BLaER1 (cell line): ENCODE measurements at regions not wholly inside any gene's neighbourhood (a gene's known extent, or its start where the extent isn't known, plus 50 kb on each side); places are given as distances from the start of the nearest gene placed in this dataset.

Experiments used
- H3K27ac ChIP-seq: shearing (Covaris generic); formaldehyde crosslinking; 2 replicates; pipeline ENCODE4 v1.8.1; 2022
- H3K27me3 ChIP-seq: shearing (Covaris generic); formaldehyde crosslinking; 2 replicates; pipeline ENCODE4 v1.8.1; 2022
- H3K36me3 ChIP-seq: shearing (Covaris generic); formaldehyde crosslinking; 2 replicates; pipeline ENCODE4 v1.8.1; 2022
- H3K4me1 ChIP-seq: shearing (Covaris generic); formaldehyde crosslinking; 2 replicates; pipeline ENCODE4 v1.8.1; 2022
- H3K4me2 ChIP-seq: shearing (Covaris generic); formaldehyde crosslinking; 2 replicates; pipeline ENCODE4 v1.8.1; 2022
- H3K4me3 ChIP-seq: shearing (Covaris generic); formaldehyde crosslinking; 2 replicates; pipeline ENCODE4 v1.8.1; 2022
- H3K9ac ChIP-seq: shearing (Covaris generic); formaldehyde crosslinking; 2 replicates; pipeline ENCODE4 v1.8.1; 2022
- H3K9me3 ChIP-seq: shearing (Covaris generic); formaldehyde crosslinking; 2 replicates; pipeline ENCODE4 v1.8.1; 2022
- H4K20me1 ChIP-seq: shearing (Covaris generic); formaldehyde crosslinking; 2 replicates; pipeline ENCODE4 v1.8.1; 2022
- Cebpa-rat ChIP-seq: shearing (Covaris generic); IDR thresholded peaks from 2 replicates; pipeline ENCODE4 v1.8.1; 2022

- Histone ChIP-seq H3K4me3 (no peak overlapping the region), H3K9me3 (no peaks in the 10 kb centered on the region), H3K36me3 (no peaks in the 10 kb centered on the region), H4K20me1 (peaks cover 25% of the 10 kb centered on the region; the same call in 1 of the 2 replicates), H3K4me1 (0 out of 2 replicates have a peak, but pooled peaks cover 6% of the 10 kb centered on the region), H3K27ac (no peak overlapping the region), H3K9ac (no peak overlapping the region), H3K27me3 (peaks cover 63% of the 10 kb centered on the region), H3K4me2 (no peak overlapping the region)
- no peak for TF ChIP-seq Cebpa-rat
These were observed 71.6 kb upstream of the UNC5A start for GRCh38 chr5:176738637-176739250.

- H3K27me3 ChIP-seq = peaks cover 71% of the 10 kb centered on the region
- no peak for TF ChIP-seq Cebpa-rat
- H3K4me2 ChIP-seq = peak overlapping the region; percentile 6; the same call in 1 of the 2 replicates
- H3K4me1 ChIP-seq = peaks cover 12% of the 10 kb centered on the region; the same call in 1 of the 2 replicates
- H3K9ac ChIP-seq = no peak overlapping the region
- H3K27ac ChIP-seq = no peak overlapping the region
- peaks cover 32% of the 10 kb centered on the region; the same call in 1 of the 2 replicates for H4K20me1 ChIP-seq
- H3K9me3 ChIP-seq = no peaks in the 10 kb centered on the region
- H3K4me3 ChIP-seq = no peak overlapping the region
- H3K36me3 ChIP-seq = no peaks in the 10 kb centered on the region
These were observed 70.8 kb upstream of the UNC5A start for GRCh38 chr5:176739461-176740051.

GRCh38 chr5:176740131-176740701 lies 70.1 kb upstream of the UNC5A start:
- no peak for TF ChIP-seq Cebpa-rat

GRCh38 chr5:176740702-176741496 lies 69.5 kb upstream of the UNC5A start:
- no peaks in the 10 kb centered on the region for H3K9me3 ChIP-seq
- peaks cover 20% of the 10 kb centered on the region for H3K4me1 ChIP-seq
- H3K27me3 ChIP-seq = peaks cover 83% of the 10 kb centered on the region
- no peak overlapping the region for H3K4me3 ChIP-seq
- no peak for TF ChIP-seq Cebpa-rat
- H3K27ac ChIP-seq = no peak overlapping the region
- H3K9ac ChIP-seq = no peak overlapping the region
- H4K20me1 ChIP-seq = peaks cover 32% of the 10 kb centered on the region; the same call in 1 of the 2 replicates
- no peaks in the 10 kb centered on the region for H3K36me3 ChIP-seq
- H3K4me2 ChIP-seq = no peak overlapping the region

More at GRCh38 chr5:176740131-176740701, 70.1 kb upstream of the UNC5A start:
- H3K9me3 ChIP-seq = no peaks in the 10 kb centered on the region
- H3K4me3 ChIP-seq = no peak overlapping the region
- H3K27me3 ChIP-seq = peaks cover 78% of the 10 kb centered on the region
- H3K4me2 ChIP-seq = no peak overlapping the region
- H3K9ac ChIP-seq = no peak overlapping the region
- H4K20me1 ChIP-seq = peaks cover 32% of the 10 kb centered on the region; the same call in 1 of the 2 replicates
- H3K36me3 ChIP-seq = no peaks in the 10 kb centered on the region
- H3K27ac ChIP-seq = no peak overlapping the region
- peaks cover 13% of the 10 kb centered on the region; the same call in 1 of the 2 replicates for H3K4me1 ChIP-seq

GRCh38 chr5:176741561-176742211 lies 68.7 kb upstream of the UNC5A start:
- H3K4me1 ChIP-seq = peaks cover 23% of the 10 kb centered on the region
- peaks cover 91% of the 10 kb centered on the region for H3K27me3 ChIP-seq
- TF ChIP-seq Cebpa-rat = no peak
- no peak overlapping the region for H3K4me3 ChIP-seq
- no peaks in the 10 kb centered on the region for H3K36me3 ChIP-seq
- no peak overlapping the region for H3K4me2 ChIP-seq
- H3K27ac ChIP-seq = no peak overlapping the region
- no peaks in the 10 kb centered on the region for H3K9me3 ChIP-seq
- H4K20me1 ChIP-seq = peaks cover 32% of the 10 kb centered on the region; the same call in 1 of the 2 replicates
- no peak overlapping the region for H3K9ac ChIP-seq

GRCh38 chr5:176742246-176743105 lies 67.9 kb upstream of the UNC5A start:
- peaks cover 23% of the 10 kb centered on the region for H3K4me1 ChIP-seq
- no peak overlapping the region for H3K4me2 ChIP-seq
- H3K4me3 ChIP-seq = no peak overlapping the region
- peaks cover 32% of the 10 kb centered on the region; the same call in 1 of the 2 replicates for H4K20me1 ChIP-seq
- H3K27me3 ChIP-seq = peaks cover 94% of the 10 kb centered on the region
- H3K9ac ChIP-seq = no peak overlapping the region
- H3K27ac ChIP-seq = no peak overlapping the region
- no peak for TF ChIP-seq Cebpa-rat
- no peaks in the 10 kb centered on the region for H3K9me3 ChIP-seq
- no peaks in the 10 kb centered on the region for H3K36me3 ChIP-seq

GRCh38 chr5:176743136-176743861 lies 67.1 kb upstream of the UNC5A start:
- H3K27ac ChIP-seq = no peak overlapping the region
- H3K4me1 ChIP-seq = peaks cover 23% of the 10 kb centered on the region
- H3K27me3 ChIP-seq = peaks cover 90% of the 10 kb centered on the region
- peaks cover 32% of the 10 kb centered on the region; the same call in 1 of the 2 replicates for H4K20me1 ChIP-seq
- no peaks in the 10 kb centered on the region for H3K9me3 ChIP-seq
- no peak overlapping the region for H3K4me3 ChIP-seq
- TF ChIP-seq Cebpa-rat = no peak
- H3K9ac ChIP-seq = no peak overlapping the region
- H3K4me2 ChIP-seq = no peak overlapping the region
- no peaks in the 10 kb centered on the region for H3K36me3 ChIP-seq
